ENCODE measurements at regions not wholly inside any gene's neighbourhood (a gene's known extent, or its start where the extent isn't known, plus 50 kb on each side); places are given as distances from the start of the nearest gene placed in this dataset.

DNA sequence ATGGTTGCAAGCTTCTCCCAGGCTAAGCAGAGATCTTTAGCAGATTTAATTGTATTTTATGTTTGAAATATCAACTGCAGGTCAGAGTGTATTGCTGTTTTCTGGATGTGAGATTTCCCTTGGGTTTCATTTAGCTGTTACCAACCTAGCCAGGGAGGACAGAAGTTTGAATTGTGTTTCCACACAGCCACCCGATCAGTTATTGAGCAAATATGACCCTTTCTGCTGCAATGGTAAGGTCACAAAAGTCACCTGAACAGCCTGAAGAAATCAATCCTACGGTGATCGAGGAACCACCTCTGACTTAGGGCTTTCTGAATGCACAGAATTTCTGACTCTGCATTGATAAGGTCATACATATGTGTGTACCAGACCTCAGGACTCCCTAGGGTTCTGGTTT is 419.9 kb downstream of the MAN2A1 start:
- intact Hi-C loops (cut with micrococcal nuclease) = no loop called here
- Histone ChIP-seq H2AFZ (ENCODE audit: low read depth, low read length, poor library complexity, severe bottlenecking) (no peak overlapping the region), H3K4me1 (ENCODE audit: control insufficient read depth in 1 of 2, insufficient read depth in 2 of 2, low read length in 2 of 2) (no peaks in the 10 kb centered on the region), H3K9ac (ENCODE audit: low read length) (no peak overlapping the region), H3K36me3 (ENCODE audit: control insufficient read depth in 1 of 2, insufficient read depth in 2 of 2, low read length in 2 of 2) (no peaks in the 10 kb centered on the region), H3K27ac (ENCODE audit: low read depth, low read length) (no peak overlapping the region), H3K27me3 (ENCODE audit: insufficient read depth, low read length) (peaks cover 13% of the 10 kb centered on the region), H3K9me3 (ENCODE audit: control insufficient read depth in 1 of 2, insufficient read depth in 1 of 2, low read depth in 1 of 2, low read length in 2 of 2) (no peaks in the 10 kb centered on the region), H3K9me2 (ENCODE audit: insufficient read depth) (no peaks in the 10 kb centered on the region), H3K4me3 (replicated peaks in 1 of 2; ENCODE audit: low read depth in 1 of 2, low read length in 2 of 2) (no peak overlapping the region), H3K4me2 (ENCODE audit: low read length) (no peak overlapping the region), H4K20me1 (ENCODE audit: insufficient read depth) (no peaks in the 10 kb centered on the region), H3K79me2 (ENCODE audit: insufficient read depth, low read length) (no peaks in the 10 kb centered on the region)
- ChIA-PET RAD21 (ENCODE audit: low non-redundant PET in 1 of 2, low total read pairs in 2 of 2, uncharacterized antibody in 2 of 2, unreplicated experiment in 2 of 2) (no interaction called here), POLR2A (no interaction called here), CTCF (no interaction called here)
- no peak for ATAC-seq
- DNase-seq (ENCODE audit: low read depth, low spot score) = no peak
- BruUV-seq (replicated peaks) = no TSS peak
- TF ChIP-seq RAD21 (IDR thresholded peaks at IDR 0.05; ENCODE audit: low read depth) (no peak), CBX3 (IDR thresholded peaks at IDR 0.05; ENCODE audit: low read depth) (no peak)
- TF ChIP-seq, protein P1, sequence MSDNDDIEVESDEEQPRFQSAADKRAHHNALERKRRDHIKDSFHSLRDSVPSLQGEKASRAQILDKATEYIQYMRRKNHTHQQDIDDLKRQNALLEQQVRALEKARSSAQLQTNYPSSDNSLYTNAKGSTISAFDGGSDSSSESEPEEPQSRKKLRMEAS (IDR thresholded peaks at IDR 0.05) = no peak

DNA sequence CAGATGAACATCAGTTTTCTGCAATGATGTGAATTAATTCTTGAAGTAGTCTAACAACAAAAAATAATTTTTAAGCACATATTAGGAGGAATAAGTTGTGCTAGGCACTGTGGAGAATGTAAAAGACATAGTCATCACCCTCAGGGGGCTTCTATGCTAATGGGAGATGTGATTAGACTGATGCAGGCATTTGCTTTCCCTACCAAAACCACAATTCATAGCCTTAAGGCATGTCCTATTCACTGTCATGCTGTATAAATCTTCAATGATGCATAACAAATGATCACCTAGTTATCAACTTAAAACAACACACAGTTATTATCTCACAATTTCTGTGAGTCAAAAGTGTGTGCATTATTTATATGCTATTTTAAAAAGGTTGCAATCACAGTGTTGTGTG is 422.6 kb downstream of the MAN2A1 start:
- Histone ChIP-seq H3K4me2 (ENCODE audit: low read length) (no peak overlapping the region), H3K4me3 (replicated peaks in 1 of 2; ENCODE audit: low read depth in 1 of 2, low read length in 2 of 2) (no peak overlapping the region), H3K9me2 (ENCODE audit: insufficient read depth) (no peaks in the 10 kb centered on the region), H3K9ac (ENCODE audit: low read length) (no peak overlapping the region), H3K36me3 (ENCODE audit: control insufficient read depth in 1 of 2, insufficient read depth in 2 of 2, low read length in 2 of 2) (no peaks in the 10 kb centered on the region), H3K79me2 (ENCODE audit: insufficient read depth, low read length) (no peaks in the 10 kb centered on the region), H4K20me1 (ENCODE audit: insufficient read depth) (no peaks in the 10 kb centered on the region), H3K4me1 (ENCODE audit: control insufficient read depth in 1 of 2, insufficient read depth in 2 of 2, low read length in 2 of 2) (no peaks in the 10 kb centered on the region), H3K27ac (ENCODE audit: low read depth, low read length) (no peak overlapping the region), H2AFZ (ENCODE audit: low read depth, low read length, poor library complexity, severe bottlenecking) (no peak overlapping the region), H3K27me3 (ENCODE audit: insufficient read depth, low read length) (peaks cover 3% of the 10 kb centered on the region; the same call in 1 of the 2 replicates), H3K9me3 (ENCODE audit: control insufficient read depth in 1 of 2, insufficient read depth in 1 of 2, low read depth in 1 of 2, low read length in 2 of 2) (no peaks in the 10 kb centered on the region)
- intact Hi-C loops (cut with micrococcal nuclease) = no loop called here
- ChIA-PET CTCF (no interaction called here), RAD21 (ENCODE audit: low non-redundant PET in 1 of 2, low total read pairs in 2 of 2, uncharacterized antibody in 2 of 2, unreplicated experiment in 2 of 2) (no interaction called here), POLR2A (no interaction called here)
- no TSS peak for BruUV-seq (replicated peaks)
- DNase-seq (ENCODE audit: low read depth, low spot score) = no peak
- TF ChIP-seq EZH2 (IDR thresholded peaks at IDR 0.05) (no peak), ZFX (IDR thresholded peaks at IDR 0.05) (no peak), YY1 (IDR thresholded peaks at IDR 0.05; ENCODE audit: extremely low read depth, insufficient replicate concordance, low read depth, low read length) (no peak), SIN3A (IDR thresholded peaks at IDR 0.05; ENCODE audit: low read depth) (no peak), EZH2phosphoT487 (IDR thresholded peaks at IDR 0.05; ENCODE audit: borderline replicate concordance) (no peak), POLR2A (IDR thresholded peaks at IDR 0.05; ENCODE audit: borderline replicate concordance, extremely low read depth, insufficient read depth, insufficient read length) (no peak)
- ATAC-seq = no peak
